SK-N-SH (cell line): ENCODE measurements at regions not wholly inside any gene's neighbourhood (a gene's known extent, or its start where the extent isn't known, plus 50 kb on each side); places are given as distances from the start of the nearest gene placed in this dataset.

Experiments
- EP300 ChIP-seq, 2 experiments: IDR thresholded peaks; 2 replicates each; pipeline versions ENCODE4 v1.4.0 to v1.6.1; 2012; ENCODE audit warnings: borderline replicate concordance in 1 of 2, low read depth in 1 of 2, low read length in 1 of 2
- NRF1 ChIP-seq: IDR thresholded peaks from 2 replicates; pipeline ENCODE4 v1.6.1; 2012; ENCODE audit warnings: low read depth, mild to moderate bottlenecking, low read length
- TEAD4 ChIP-seq: IDR thresholded peaks from 2 replicates; pipeline ENCODE4 v1.4.0; 2012; ENCODE audit warnings: mild to moderate bottlenecking, borderline replicate concordance; ENCODE audit not compliant: insufficient read depth
- TF ChIP-seq, protein P1 (sequence below): fragments of 200-600 bp; sonication (generic); IDR thresholded peaks from 2 replicates; pipeline ENCODE4 v1.6.1; 2017; ENCODE audit warnings: antibody characterized with exemption, mild to moderate bottlenecking, moderate library complexity

DNA sequence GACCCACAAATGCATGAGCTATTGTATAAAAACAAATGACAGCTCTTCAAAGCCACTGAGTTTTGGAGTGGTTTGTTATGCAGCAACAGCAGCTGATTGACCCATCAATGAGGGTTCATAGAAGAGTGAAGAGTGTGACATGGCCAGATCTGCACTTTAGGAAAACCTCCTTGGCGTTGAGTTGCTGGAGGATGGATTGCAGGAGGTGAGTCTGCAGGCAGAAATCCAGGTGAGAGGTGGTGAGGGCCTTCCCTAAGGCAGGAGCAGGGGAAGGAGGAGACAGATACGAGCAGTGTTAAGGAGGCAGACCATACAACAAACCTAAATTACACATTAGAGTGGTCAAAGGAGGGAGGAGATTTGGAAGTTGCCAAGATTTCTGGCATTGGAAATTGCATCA lies 169.3 kb upstream of the CSF3R start:
- TF ChIP-seq TEAD4 (no peak), NRF1 (no peak), EP300 (IDR thresholded peaks at IDR 0.05; ENCODE audit: borderline replicate concordance in 1 of 2, low read depth in 1 of 2, low read length in 1 of 2) (no peak)
- TF ChIP-seq, protein P1, sequence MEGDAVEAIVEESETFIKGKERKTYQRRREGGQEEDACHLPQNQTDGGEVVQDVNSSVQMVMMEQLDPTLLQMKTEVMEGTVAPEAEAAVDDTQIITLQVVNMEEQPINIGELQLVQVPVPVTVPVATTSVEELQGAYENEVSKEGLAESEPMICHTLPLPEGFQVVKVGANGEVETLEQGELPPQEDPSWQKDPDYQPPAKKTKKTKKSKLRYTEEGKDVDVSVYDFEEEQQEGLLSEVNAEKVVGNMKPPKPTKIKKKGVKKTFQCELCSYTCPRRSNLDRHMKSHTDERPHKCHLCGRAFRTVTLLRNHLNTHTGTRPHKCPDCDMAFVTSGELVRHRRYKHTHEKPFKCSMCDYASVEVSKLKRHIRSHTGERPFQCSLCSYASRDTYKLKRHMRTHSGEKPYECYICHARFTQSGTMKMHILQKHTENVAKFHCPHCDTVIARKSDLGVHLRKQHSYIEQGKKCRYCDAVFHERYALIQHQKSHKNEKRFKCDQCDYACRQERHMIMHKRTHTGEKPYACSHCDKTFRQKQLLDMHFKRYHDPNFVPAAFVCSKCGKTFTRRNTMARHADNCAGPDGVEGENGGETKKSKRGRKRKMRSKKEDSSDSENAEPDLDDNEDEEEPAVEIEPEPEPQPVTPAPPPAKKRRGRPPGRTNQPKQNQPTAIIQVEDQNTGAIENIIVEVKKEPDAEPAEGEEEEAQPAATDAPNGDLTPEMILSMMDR: no peak
